ENCODE measurements at regions not wholly inside any gene's neighbourhood (a gene's known extent, or its start where the extent isn't known, plus 50 kb on each side); places are given as distances from the start of the nearest gene placed in this dataset.

- no peak for TF ChIP-seq CTCF (IDR thresholded peaks at IDR 0.05; ENCODE audit: insufficient read depth, low read length, severe bottlenecking)
- no peak for DNase-seq (ENCODE audit: low read depth)
- FAIRE-seq: no peak
These were observed 84.5 kb upstream of the PPP2R2D start for GRCh38 chr10:131816157-131816775.

GRCh38 chr10:131816941-131817700 lies 83.7 kb upstream of the PPP2R2D start:
- no peak for FAIRE-seq

More at GRCh38 chr10:131816157-131816775, 84.5 kb upstream of the PPP2R2D start:
- H3K36me3 ChIP-seq (ENCODE audit: control insufficient read depth, insufficient read depth, low read length): no peaks in the 10 kb centered on the region
- no peak overlapping the region for H3K4me3 ChIP-seq (ENCODE audit: low read depth, low read length)
- no peaks in the 10 kb centered on the region for H3K27me3 ChIP-seq (ENCODE audit: control insufficient read depth, insufficient read depth, low read length)

GRCh38 chr10:131817866-131818509 lies 82.8 kb upstream of the PPP2R2D start:
- DNase-seq (ENCODE audit: low read depth) (no peak), FAIRE-seq (no peak)
- H3K4me3 ChIP-seq (ENCODE audit: low read depth, low read length): no peak overlapping the region
- no peak for TF ChIP-seq CTCF (IDR thresholded peaks at IDR 0.05; ENCODE audit: insufficient read depth, low read length, severe bottlenecking)
- H3K27me3 ChIP-seq (ENCODE audit: control insufficient read depth, insufficient read depth, low read length): no peaks in the 10 kb centered on the region
- H3K36me3 ChIP-seq (ENCODE audit: control insufficient read depth, insufficient read depth, low read length): no peaks in the 10 kb centered on the region

More at GRCh38 chr10:131816941-131817700, 83.7 kb upstream of the PPP2R2D start:
- DNase-seq (ENCODE audit: low read depth): no peak
- no peak overlapping the region for H3K4me3 ChIP-seq (ENCODE audit: low read depth, low read length)
- H3K27me3 ChIP-seq (ENCODE audit: control insufficient read depth, insufficient read depth, low read length): no peaks in the 10 kb centered on the region
- no peaks in the 10 kb centered on the region for H3K36me3 ChIP-seq (ENCODE audit: control insufficient read depth, insufficient read depth, low read length)
- no peak for TF ChIP-seq CTCF (IDR thresholded peaks at IDR 0.05; ENCODE audit: insufficient read depth, low read length, severe bottlenecking)

GRCh38 chr10:131818510-131819234 lies 82.1 kb upstream of the PPP2R2D start:
- FAIRE-seq (no peak), DNase-seq (ENCODE audit: low read depth) (no peak)
- H3K27me3 ChIP-seq (ENCODE audit: control insufficient read depth, insufficient read depth, low read length): no peaks in the 10 kb centered on the region
- no peak for TF ChIP-seq CTCF (IDR thresholded peaks at IDR 0.05; ENCODE audit: insufficient read depth, low read length, severe bottlenecking)
- H3K4me3 ChIP-seq (ENCODE audit: low read depth, low read length): no peak overlapping the region
- no peaks in the 10 kb centered on the region for H3K36me3 ChIP-seq (ENCODE audit: control insufficient read depth, insufficient read depth, low read length)

GRCh38 chr10:131819241-131820072 lies 81.4 kb upstream of the PPP2R2D start:
- FAIRE-seq: no peak
- H3K36me3 ChIP-seq (ENCODE audit: control insufficient read depth, insufficient read depth, low read length): no peaks in the 10 kb centered on the region

More at GRCh38 chr10:131819241-131820072, 81.4 kb upstream of the PPP2R2D start:
- Histone ChIP-seq H3K4me3 (ENCODE audit: low read depth, low read length) (no peak overlapping the region), H3K27me3 (ENCODE audit: control insufficient read depth, insufficient read depth, low read length) (no peaks in the 10 kb centered on the region)
- no peak for TF ChIP-seq CTCF (IDR thresholded peaks at IDR 0.05; ENCODE audit: insufficient read depth, low read length, severe bottlenecking)
- no peak for DNase-seq (ENCODE audit: low read depth)

Data from bronchial epithelial cell (primary cell).